GM18909 (cell line): ENCODE measurements at regions not wholly inside any gene's neighbourhood (a gene's known extent, or its start where the extent isn't known, plus 50 kb on each side); places are given as distances from the start of the nearest gene placed in this dataset.
"Not testable (repeated sequence)": the region's sequence is repeated elsewhere in the genome, so short reads cannot be mapped to it uniquely, and the experiment has no call there.

ENCODE experiments used
- ATAC-seq: cut with Tn5 transposase; IDR thresholded peaks from one replicate; pipeline ENCODE4 v1.9.1; 2021; ENCODE audit warnings: mild to moderate bottlenecking; ENCODE audit not compliant: unreplicated experiment, poor library complexity

DNA sequence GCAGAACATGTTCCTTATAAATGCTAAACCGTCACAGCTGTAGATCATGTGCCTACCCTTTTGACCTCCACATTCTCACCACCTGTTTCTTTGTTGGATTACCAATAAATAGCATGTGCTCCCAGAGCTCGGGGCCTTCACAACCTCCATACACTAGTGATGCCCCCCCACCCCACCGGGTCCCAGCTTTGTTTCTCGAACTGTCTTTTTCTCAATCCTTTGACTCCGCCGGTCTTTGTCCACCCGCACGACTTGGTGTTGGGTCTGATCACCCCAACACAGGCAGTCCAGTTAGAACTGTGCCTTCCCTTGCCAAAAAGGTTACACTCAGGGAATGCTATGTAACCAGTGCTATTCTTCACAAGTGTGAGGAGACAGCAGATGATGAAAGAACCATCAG is 485.9 kb upstream of the C9orf72 start:
- no peak for ATAC-seq

DNA sequence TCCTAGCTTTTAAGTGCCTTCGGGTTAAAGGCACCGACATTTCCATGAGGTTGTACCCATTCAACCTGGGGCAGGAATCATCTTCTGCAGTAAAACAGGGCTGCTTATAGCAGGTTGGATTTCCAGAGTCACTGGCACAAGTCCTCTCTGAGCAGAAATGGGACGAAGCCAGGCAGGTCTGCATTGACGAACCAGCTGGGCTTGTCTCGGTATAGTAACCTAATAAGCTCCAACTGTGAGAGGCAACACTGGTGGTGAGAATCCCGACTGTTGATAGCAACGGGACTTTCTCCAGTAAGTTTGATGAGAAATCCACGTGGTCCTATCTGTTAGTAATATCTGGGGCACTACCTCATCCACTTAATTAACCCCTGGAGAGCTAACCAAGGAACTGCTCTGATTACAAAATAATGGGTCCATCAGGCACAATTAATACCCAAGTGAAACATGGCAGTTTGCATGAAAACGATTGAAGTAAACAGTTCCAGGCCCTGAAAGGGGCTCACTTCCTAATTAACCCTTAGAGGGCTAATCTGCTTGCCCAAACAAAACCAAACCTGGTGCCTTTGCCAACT is 491.0 kb upstream of the C9orf72 start:
- ATAC-seq, result no peak

DNA sequence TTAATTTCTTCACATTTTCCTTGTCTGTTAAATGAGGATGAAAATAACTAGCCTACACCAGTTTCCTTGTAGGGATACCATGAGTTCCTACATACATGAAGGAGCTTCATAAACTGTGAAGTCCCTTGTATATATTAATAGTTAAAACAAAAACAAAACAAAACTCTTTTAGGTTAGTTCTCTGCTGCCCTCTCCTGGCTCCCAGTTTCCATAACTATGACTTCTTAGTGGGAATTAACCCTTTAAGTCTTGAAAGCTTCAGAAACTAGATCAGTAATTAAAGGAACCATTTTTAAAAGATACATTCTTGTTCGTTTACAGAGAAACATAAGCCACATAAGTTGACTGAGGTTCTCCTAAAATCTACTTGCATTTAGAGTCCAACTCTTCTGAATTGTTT is 500.0 kb upstream of the C9orf72 start:
- ATAC-seq, result no peak

DNA sequence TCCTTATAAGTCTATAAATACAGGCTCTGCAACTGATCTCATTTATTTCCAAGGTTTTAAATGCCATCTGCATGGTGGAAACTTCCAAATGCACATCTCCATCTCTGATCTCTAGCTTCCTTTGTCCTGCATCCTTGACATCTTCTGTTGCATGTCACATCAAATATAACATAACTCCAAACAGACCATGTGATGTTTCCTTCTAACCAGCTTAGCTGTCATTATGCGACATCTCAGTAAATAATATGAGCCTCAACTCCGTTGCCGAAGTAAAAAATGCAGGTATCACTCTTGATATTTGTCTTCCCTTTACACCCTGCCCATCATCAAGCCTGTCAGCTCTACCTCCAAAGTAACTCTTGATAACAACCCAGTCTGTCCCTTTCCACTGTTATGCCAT is 506.4 kb upstream of the C9orf72 start:
- no peak for ATAC-seq

DNA sequence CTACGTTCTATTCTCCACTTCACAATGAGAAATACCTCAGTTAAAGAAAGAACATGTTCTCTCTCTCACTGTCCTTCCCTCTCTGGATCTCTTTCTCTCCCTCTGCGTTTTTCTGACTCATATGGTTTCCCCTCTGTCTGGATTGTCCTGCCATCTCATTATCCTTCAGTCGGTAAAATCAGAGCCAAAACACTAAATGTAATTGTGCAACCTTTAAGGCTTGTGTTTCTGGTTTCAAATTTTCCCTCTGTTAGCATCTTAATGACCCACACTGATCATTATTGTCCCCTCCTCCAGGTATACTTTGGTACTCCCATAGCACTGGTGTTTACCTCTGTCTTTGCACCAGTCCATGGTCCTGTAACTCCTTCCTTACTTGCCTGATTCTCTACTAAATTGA is 509.4 kb upstream of the C9orf72 start:
- ATAC-seq, result no peak

DNA sequence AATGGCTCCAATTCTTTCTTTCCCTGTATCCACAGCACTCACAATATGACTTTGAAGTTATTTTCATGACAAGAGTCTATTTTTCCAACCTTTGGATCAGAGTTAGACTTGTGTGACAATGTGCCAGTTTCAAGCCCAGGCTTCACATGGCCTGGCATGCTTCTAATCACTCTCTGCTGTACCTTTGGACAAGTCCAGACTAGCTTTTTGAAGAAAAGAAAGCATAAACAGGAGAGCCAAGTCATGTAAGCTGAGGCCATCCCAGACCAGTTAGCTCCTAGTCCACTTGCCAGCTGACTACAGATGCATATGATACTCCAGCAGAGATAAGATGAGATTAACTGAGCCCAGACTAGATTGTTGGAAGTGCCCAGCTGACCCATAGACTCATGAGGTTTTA is 513.6 kb upstream of the C9orf72 start:
- no peak for ATAC-seq

DNA sequence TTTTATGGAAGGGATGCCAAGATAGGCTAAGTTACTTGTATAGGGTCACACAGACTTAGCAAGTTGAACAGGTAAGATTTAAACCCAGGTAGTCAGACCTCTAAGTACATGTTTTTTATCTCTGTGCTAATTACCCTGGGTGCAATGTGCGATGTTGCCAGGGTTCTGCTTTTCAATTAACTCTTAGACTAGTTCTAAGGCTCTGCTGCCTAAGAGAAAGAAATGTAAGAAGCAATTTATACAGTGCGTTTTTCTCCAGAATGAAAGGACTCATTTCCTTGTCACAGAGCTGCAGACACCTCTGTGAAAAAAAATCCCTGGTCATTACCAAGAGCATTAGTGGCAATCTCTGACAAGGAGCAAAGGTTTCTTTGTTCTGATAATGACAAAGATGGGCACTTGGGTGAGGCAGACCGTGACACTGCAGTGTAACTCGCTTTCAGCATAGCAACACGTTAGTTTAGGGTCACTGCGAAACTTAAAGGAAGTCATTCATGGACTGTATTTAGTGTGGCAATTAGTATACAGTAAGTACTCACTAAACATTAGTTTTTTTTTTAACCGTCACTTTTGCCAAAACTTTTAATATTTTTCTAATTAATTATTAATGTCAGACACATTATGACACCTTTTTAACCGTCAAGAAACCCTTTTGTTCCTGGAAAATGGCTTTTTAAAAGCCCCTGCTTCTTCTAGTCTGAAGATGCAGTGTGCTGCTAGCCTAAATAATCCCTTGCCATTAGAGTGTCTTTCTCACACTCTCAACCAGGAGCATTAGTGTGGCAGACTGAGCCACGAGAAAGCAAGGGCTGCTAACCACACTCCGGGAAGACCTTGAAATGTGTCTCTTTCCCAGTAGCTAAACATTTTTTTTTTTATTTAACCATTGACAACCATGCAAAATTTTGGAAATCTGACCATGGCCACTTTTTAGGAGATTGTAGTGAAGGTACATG is 520.0 kb upstream of the C9orf72 start:
- no peak for ATAC-seq

DNA sequence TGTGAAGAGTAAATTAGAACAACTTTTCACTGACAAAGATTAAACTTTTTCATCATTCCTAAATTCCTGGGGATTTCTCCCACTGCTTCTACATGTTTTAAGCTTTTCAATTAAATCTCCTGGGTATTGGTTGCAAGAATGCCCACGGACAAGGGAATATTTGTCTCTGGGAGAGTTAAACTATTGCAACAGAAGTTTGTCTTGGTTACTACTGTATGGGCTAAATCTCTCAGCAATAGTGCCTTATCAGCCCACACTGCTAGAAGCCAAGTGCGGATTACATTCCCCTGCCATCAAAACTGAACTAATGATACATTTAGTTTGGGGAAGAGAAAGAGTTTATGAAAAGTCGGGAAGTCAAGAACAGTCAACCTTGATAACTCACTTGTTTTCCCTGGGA is 528.2 kb upstream of the C9orf72 start:
- no peak for ATAC-seq

DNA sequence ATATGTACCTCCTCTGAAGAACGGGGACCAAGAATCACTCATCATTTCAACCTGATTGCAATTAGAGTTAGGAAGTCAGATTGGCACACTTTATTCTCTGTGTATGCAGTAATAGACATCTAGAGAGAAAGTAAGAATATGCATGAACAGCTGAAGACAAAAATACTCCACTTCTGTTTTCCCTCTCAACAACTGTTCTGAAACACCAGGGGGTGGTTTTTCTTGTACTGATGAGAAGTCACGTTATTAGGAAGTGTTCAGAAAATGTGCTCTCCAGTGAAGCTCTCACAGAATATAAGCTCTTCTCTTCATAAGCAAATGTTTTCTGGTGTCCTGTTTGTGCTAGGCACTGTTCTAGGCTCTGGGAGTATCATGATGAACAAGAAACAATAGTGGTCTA is 531.7 kb upstream of the C9orf72 start:
- ATAC-seq, result no peak

DNA sequence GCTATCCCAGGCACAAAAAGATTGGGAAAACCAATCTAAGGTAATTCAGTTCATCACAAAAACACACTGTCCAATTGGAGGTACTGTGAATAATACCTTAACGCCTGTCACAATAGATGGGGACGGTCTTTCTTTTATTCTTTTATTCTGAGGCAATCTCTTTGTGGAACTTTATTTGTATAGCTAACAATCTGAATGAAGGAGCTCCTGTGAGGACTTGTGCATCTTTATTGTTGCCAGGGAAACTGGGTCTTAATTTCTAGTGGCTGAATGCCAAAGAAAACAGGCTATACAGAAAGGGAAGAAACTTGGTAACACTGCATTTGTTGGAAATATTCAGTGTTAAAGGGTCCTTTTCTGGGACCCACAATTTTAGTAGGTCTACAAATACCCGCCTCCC is 546.9 kb upstream of the C9orf72 start:
- ATAC-seq, result no peak

DNA sequence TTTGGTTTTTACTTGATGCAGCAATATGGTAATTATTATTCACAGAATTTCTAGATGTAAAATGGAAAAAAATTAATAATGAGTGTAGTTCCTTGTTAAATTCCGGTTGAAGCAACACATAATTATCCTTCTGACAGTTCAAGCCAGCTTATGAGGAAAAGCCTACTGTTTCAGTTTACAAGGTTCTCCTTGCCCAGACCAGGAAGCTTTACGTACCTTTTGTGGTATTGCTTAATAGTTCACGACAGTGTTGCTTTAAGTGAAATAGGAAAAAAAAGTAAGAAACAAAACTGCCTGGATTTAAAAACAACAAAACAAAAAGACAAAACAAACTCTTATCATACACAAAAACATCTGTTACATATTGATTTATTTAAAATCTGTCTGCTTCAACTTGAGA is 547.3 kb upstream of the C9orf72 start:
- ATAC-seq, result no peak

DNA sequence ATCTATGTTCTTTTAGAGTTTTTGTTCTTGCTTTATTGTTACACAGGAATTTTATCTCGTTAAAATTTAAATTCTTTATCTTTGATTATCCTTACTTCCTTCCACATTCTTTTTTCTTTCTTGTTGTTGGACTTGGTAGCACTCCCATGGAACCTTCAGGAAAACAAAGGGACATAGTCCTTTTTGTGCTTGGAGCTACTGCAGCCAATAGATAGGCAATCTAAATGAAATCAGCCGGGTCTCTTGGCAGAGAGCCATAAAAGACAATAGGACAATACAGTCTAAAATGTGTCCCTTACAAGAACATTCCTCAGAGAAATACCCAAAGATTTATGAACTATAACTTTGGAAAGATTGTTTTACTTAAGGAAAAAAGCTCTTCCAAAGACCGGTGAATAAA is 548.1 kb upstream of the C9orf72 start:
- no peak for ATAC-seq

DNA sequence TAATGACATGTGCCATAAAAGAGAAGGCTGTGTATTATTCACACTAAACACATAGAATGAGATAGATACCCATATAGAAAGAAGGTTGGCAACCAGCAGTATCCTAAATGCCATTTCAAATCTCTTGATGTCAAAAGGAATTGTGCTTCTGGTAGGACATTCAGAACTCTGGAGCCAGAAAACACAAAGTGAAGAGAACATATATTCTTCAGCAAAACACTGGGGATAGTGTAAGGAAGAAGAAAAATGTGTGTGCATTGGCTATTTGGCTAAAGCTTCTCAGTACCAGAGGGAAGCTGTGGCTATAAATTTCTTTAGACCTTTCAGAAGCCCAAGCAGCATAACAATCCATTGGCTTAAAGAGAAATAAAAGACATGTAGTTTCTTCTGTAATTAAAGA is 551.6 kb upstream of the C9orf72 start:
- no peak for ATAC-seq

DNA sequence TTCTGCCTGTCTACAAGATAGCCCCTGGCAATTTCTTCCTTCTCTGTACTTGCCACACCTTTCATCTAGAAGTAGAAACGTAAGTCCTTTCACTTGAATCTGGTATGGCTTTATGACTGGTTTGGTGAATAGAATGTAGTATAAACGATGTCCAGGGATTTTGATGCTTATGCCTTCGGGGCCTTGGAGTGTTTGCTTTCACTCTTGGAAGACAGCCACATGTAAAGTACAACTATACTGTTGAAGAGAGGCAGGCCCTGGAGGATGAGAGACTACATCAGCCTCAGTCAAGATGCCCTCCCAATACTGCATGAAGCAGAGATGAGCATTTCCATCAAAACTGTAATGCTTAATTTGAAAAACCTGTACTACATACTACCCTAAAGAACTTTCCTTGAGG is 553.8 kb upstream of the C9orf72 start:
- no peak for ATAC-seq

DNA sequence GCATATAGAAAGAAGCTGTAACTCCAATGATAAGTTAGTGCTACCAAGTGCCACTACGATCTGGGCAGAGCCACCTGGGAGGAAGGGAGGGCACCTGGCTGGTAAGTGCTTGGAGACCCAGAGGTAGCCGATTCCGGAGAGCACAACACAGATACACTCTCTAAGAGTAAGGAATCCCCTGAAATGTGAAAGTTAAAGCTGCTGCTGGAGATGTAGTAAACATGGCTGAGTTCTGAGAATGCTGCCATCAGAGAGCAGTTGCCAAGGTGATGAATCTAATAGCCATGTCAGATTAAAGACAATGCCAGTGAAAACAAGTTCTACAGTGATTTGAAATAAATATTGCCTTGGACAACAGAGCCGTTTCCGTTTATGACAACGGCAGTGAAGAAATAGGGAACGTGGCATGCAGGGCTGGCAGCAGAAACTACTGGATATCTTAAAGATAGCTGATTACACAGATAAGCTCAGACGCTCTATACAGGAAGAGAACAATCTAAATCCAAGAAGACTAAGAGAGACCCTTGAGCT is 561.2 kb upstream of the C9orf72 start:
- ATAC-seq, result no peak

DNA sequence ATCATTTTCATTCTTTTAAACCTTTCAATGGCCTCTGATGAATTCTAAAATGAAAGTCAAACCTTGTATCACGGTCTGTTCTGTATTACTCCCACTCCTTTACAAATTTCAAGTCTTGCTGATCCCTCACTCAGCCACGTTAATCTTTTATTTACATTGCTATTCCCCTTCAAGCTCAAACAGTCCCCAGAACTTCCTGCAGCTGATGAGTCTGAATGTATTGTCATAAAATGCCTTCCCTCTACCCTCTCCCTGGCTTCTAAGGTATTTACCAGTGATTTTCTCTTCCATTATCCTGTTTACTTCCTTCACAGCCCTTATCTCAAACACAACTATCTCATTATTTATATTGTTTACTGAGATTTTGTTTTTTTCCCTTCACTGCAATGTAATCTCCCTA is 562.3 kb upstream of the C9orf72 start:
- ATAC-seq, result no peak

DNA sequence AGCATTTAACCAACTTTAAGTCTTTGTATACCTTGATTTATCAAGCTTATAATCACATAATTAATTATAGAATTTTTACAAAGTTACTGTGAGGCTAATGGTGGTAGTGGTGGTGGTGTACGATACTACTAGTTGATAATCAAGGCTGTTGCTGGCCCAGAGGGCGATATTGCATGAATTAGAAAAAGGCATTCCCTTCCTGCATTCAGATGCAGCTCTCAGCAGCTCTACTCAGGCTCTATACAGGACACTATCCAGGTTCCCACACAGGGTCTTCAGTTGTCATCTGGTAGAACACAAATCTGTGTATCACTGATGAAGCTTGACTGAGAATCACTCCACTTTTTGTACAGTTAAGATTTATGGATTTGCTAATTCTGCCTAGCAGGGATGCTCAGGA is 562.8 kb upstream of the C9orf72 start:
- ATAC-seq, result no peak

DNA sequence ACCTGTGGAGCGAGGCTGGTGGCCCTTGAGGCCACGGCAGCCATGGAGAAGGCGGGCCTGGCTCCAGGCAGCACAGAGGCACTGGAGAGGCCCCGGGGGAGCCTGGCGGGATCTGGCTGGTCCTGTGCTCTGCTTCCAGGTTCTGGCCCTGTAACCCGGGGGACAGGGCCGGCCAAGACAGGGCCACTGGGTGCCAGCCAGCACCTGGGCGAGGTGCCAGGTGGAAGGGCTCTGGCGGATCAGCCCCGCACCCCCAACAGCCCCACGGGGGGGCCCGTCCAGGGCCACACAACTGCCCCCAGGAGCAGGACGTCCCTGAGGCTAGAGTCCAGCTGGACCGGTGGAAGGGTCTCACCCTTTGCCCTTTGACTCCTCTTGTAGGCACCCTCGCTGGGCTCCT is 574.1 kb upstream of the C9orf72 start:
- ATAC-seq, result not testable (repeated sequence)

DNA sequence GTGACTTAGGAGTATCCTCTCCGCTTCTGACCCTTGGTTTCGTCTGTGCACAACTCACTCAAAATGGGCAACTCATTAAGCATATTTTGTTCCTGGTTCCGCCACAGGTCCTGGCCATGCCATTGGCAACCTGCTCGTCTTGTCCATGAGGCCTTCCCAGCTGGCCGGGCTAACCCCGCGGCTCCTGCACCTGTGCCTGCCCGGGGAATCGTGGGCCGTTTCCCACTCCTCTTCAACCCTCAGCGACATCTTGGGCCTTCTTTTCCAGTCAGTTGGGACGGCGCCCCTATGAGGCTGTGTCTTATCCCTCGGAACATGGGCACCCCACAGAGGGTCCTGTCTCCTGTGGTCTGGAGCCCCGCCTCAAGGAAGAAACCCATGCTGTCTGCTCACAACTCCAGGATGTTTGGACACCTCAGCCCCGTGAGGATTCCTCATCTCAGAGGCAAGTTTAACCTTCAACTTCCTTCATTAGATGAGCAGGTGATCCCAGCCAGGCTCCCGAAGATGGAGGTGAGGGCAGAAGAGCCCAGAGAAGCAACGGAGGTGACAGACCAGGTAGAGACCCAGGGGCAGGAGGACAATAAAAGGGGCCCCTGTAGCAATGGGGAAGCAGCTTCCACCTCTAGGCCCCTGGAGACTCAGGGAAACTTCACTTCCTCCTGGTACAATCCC is 574.8 kb upstream of the C9orf72 start:
- ATAC-seq, result not testable (repeated sequence)

DNA sequence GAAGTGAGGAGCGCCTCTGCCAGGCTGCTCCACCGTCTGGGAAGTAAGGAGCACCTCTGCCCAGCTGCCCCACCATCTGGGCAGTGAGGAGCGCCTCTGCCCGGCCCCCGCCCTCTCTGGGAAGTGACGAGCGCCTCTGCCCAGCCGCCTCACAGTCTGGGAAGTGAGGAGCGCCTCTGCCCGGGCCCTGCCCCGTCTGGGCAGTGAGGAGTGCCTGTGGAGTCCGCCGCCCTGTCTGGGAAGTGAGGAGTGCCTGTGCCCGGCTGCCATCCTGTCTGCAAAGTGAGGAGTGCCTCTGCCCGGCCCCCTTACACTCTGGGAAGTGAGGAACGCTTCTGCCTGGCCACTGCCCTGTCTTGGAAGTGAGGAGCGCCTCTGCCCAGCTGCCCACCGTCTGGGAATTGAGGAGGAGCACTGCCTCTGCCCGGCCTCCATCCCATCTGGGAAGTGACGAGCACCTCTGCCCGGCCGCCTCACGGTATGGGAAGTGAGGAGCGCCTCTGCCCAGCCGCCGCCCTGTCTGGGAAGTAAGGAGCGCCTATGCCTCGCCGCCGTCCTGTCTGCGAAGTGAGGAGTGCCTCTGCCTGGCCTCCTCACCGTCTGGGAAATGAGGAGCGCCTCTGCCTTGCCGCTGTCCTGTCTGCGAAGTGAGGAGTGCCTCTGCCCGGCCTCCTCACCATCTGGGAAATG is 576.2 kb upstream of the C9orf72 start:
- ATAC-seq, result not testable (repeated sequence)

DNA sequence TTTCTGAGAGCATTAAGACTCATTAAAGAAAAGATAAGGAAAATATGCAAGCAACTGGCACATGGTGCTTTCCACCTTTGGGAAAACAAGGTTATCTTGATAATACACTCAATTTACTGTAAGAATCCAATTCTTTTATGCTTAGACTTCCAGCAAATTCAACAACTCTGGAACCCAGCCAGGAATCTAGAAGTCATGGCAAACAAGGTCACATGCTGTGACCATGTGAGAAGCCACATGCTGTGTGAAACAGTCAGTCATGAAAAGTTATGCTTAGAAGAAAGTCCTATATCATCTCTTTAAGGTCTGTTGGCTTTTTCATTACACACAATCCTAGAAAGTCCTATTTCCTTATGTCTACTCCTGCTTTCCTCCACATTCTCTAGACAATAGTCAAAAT is 581.8 kb upstream of the C9orf72 start:
- ATAC-seq, result no peak
